ENCODE measurements at regions not wholly inside any gene's neighbourhood (a gene's known extent, or its start where the extent isn't known, plus 50 kb on each side); places are given as distances from the start of the nearest gene placed in this dataset.

DNA sequence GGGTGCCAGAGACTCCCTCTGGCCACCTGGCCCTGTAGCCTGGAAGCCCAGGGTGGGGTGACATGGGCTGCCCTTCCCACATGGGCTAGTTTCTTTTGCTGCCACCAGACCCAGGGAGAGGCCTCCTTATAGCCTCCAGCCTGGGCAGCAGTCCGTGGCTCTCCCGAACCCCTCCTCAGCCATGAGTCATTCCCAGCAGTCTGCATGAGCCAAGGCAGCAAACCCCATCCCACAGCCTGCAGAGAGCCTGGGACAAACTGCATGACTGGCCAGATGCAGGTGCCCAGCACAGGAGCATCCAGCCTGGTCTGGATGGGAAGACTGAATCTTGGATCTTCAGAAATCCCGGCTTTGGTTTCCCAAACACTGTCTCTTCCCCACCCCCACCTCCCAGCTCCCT, 75.7 kb downstream of the MRPL14 start:
- TF ChIP-seq POLR2AphosphoS5 (IDR thresholded peaks at IDR 0.05; ENCODE audit: low read depth, low read length): no peak
- TF ChIP-seq, protein P1, sequence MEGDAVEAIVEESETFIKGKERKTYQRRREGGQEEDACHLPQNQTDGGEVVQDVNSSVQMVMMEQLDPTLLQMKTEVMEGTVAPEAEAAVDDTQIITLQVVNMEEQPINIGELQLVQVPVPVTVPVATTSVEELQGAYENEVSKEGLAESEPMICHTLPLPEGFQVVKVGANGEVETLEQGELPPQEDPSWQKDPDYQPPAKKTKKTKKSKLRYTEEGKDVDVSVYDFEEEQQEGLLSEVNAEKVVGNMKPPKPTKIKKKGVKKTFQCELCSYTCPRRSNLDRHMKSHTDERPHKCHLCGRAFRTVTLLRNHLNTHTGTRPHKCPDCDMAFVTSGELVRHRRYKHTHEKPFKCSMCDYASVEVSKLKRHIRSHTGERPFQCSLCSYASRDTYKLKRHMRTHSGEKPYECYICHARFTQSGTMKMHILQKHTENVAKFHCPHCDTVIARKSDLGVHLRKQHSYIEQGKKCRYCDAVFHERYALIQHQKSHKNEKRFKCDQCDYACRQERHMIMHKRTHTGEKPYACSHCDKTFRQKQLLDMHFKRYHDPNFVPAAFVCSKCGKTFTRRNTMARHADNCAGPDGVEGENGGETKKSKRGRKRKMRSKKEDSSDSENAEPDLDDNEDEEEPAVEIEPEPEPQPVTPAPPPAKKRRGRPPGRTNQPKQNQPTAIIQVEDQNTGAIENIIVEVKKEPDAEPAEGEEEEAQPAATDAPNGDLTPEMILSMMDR (IDR thresholded peaks at IDR 0.05): no peak
- TF ChIP-seq, protein P2, sequence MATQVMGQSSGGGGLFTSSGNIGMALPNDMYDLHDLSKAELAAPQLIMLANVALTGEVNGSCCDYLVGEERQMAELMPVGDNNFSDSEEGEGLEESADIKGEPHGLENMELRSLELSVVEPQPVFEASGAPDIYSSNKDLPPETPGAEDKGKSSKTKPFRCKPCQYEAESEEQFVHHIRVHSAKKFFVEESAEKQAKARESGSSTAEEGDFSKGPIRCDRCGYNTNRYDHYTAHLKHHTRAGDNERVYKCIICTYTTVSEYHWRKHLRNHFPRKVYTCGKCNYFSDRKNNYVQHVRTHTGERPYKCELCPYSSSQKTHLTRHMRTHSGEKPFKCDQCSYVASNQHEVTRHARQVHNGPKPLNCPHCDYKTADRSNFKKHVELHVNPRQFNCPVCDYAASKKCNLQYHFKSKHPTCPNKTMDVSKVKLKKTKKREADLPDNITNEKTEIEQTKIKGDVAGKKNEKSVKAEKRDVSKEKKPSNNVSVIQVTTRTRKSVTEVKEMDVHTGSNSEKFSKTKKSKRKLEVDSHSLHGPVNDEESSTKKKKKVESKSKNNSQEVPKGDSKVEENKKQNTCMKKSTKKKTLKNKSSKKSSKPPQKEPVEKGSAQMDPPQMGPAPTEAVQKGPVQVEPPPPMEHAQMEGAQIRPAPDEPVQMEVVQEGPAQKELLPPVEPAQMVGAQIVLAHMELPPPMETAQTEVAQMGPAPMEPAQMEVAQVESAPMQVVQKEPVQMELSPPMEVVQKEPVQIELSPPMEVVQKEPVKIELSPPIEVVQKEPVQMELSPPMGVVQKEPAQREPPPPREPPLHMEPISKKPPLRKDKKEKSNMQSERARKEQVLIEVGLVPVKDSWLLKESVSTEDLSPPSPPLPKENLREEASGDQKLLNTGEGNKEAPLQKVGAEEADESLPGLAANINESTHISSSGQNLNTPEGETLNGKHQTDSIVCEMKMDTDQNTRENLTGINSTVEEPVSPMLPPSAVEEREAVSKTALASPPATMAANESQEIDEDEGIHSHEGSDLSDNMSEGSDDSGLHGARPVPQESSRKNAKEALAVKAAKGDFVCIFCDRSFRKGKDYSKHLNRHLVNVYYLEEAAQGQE (IDR thresholded peaks at IDR 0.05; ENCODE audit: insufficient read depth in 1 of 2, low read depth in 2 of 2, low read length in 1 of 2): no peak

Data from Panc1 (cell line).